ENCODE measurements at regions not wholly inside any gene's neighbourhood (a gene's known extent, or its start where the extent isn't known, plus 50 kb on each side); places are given as distances from the start of the nearest gene placed in this dataset.

DNA sequence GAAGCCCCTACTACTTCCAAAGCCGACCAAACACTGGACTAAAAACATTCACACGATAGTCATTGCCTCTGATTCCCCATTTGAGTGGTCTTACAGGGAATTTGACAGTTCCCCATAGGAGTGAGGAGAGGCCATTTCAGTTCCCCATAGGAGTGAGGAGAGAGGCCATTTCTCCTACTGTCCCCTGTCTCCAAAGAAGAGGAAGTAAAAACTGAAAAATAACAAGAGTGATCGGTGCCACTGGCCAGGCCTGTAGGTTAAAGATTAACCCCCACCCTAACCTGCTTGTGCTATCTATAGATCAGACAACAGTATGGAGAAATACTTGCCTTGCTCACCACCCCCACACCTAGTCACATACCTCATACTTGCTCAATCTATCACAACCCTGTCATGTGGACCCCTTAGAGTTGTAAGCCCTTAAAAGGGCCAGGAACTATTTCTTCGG, 204.0 kb upstream of the MOCS1 start:
- H3K9ac ChIP-seq, result no peak overlapping the region
- no peak overlapping the region for H3K4me3 ChIP-seq (ENCODE audit: low read depth in 2 of 2, low read length in 1 of 2)
- H3K4me2 ChIP-seq, result no peak overlapping the region
- H3K79me2 ChIP-seq (ENCODE audit: insufficient read depth), result no peaks in the 10 kb centered on the region
- 29% methylated on average over 4 of the region's 4 CpGs for WGBS (ENCODE audit: low lambda C conversion rate)
- no peak overlapping the region for H2AFZ ChIP-seq (ENCODE audit: low read depth)
- TF ChIP-seq TEAD4 (IDR thresholded peaks at IDR 0.05; ENCODE audit: borderline replicate concordance, insufficient read depth) (no peak), GATA2 (CRISPR knock-in tag; IDR thresholded peaks at IDR 0.05) (no peak), RXRA (IDR thresholded peaks at IDR 0.05; ENCODE audit: borderline replicate concordance, low read depth) (no peak), CHD2 (IDR thresholded peaks at IDR 0.05; ENCODE audit: low read length, partially characterized antibody) (no peak), NFIC (IDR thresholded peaks at IDR 0.05; ENCODE audit: borderline replicate concordance) (no peak), RAD21 (IDR thresholded peaks at IDR 0.05; ENCODE audit: low read length) (no peak), SIN3A (IDR thresholded peaks at IDR 0.05; ENCODE audit: borderline replicate concordance, low read depth, low read length) (no peak), POLR2AphosphoS5 (IDR thresholded peaks at IDR 0.05; ENCODE audit: low read depth, low read length) (no peak), MXI1 (IDR thresholded peaks at IDR 0.05; ENCODE audit: low read depth, low read length) (no peak), ELF1 (IDR thresholded peaks at IDR 0.05) (no peak), MEF2A (IDR thresholded peaks at IDR 0.05; ENCODE audit: borderline replicate concordance, low read depth) (no peak), FOXJ3 (CRISPR knock-in tag; IDR thresholded peaks at IDR 0.05) (no peak), FOXM1 (IDR thresholded peaks at IDR 0.05; ENCODE audit: low read depth) (no peak), RFX5 (IDR thresholded peaks at IDR 0.05; ENCODE audit: low read length) (no peak), SMC3 (IDR thresholded peaks at IDR 0.05; ENCODE audit: low read depth, low read length) (no peak)
- TF ChIP-seq, protein P1, sequence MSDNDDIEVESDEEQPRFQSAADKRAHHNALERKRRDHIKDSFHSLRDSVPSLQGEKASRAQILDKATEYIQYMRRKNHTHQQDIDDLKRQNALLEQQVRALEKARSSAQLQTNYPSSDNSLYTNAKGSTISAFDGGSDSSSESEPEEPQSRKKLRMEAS (IDR thresholded peaks at IDR 0.05; ENCODE audit: low read depth), result no peak
- TF ChIP-seq, protein P2, sequence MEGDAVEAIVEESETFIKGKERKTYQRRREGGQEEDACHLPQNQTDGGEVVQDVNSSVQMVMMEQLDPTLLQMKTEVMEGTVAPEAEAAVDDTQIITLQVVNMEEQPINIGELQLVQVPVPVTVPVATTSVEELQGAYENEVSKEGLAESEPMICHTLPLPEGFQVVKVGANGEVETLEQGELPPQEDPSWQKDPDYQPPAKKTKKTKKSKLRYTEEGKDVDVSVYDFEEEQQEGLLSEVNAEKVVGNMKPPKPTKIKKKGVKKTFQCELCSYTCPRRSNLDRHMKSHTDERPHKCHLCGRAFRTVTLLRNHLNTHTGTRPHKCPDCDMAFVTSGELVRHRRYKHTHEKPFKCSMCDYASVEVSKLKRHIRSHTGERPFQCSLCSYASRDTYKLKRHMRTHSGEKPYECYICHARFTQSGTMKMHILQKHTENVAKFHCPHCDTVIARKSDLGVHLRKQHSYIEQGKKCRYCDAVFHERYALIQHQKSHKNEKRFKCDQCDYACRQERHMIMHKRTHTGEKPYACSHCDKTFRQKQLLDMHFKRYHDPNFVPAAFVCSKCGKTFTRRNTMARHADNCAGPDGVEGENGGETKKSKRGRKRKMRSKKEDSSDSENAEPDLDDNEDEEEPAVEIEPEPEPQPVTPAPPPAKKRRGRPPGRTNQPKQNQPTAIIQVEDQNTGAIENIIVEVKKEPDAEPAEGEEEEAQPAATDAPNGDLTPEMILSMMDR (IDR thresholded peaks at IDR 0.05), result no peak
- TF ChIP-seq, protein P3, sequence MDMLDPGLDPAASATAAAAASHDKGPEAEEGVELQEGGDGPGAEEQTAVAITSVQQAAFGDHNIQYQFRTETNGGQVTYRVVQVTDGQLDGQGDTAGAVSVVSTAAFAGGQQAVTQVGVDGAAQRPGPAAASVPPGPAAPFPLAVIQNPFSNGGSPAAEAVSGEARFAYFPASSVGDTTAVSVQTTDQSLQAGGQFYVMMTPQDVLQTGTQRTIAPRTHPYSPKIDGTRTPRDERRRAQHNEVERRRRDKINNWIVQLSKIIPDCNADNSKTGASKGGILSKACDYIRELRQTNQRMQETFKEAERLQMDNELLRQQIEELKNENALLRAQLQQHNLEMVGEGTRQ (IDR thresholded peaks at IDR 0.05; ENCODE audit: borderline replicate concordance, low read depth, low read length), result no peak
- no peaks in the 10 kb centered on the region for H3K9me3 ChIP-seq
- no peaks in the 10 kb centered on the region for H3K4me1 ChIP-seq (ENCODE audit: control insufficient read depth in 1 of 2, insufficient read depth in 2 of 2, low read depth in 1 of 2, low read length in 1 of 2)
- CTCF ChIA-PET, result no interaction called here
- no peak overlapping the region for H3K27ac ChIP-seq (ENCODE audit: low read depth in 2 of 2, low read length in 1 of 2)
- no peaks in the 10 kb centered on the region for H4K20me1 ChIP-seq (ENCODE audit: insufficient read depth)
- no peak for DNase-seq
- H3F3A ChIP-seq (replicated peaks; ENCODE audit: insufficient read depth), result no peaks in the 10 kb centered on the region
- H3K9me2 ChIP-seq, result no peaks in the 10 kb centered on the region
- H3K36me3 ChIP-seq (replicated peaks in 1 of 2; ENCODE audit: control insufficient read depth in 1 of 2, insufficient read depth in 2 of 2, low read length in 1 of 2), result no peaks in the 10 kb centered on the region
- H3K27me3 ChIP-seq (ENCODE audit: insufficient read depth), result no peaks in the 10 kb centered on the region
- POLR2A ChIA-PET, result no interaction called here
